HUES48 (cell line): ENCODE measurements at regions not wholly inside any gene's neighbourhood (a gene's known extent, or its start where the extent isn't known, plus 50 kb on each side); places are given as distances from the start of the nearest gene placed in this dataset.

Experiments used
- H3K27ac ChIP-seq: one replicate; pipeline ENCODE4 v1.7.0; 2013; ENCODE audit warnings: low read depth, low read length, inconsistent platforms
- H3K27me3 ChIP-seq: 2 replicates; pipeline ENCODE4 v1.6.1; 2013; ENCODE audit warnings: mild to moderate bottlenecking, low read length; ENCODE audit not compliant: control insufficient read depth, insufficient read depth
- H3K36me3 ChIP-seq: 2 replicates; pipeline ENCODE4 v1.6.1; 2013; ENCODE audit warnings: low read length; ENCODE audit not compliant: control insufficient read depth, insufficient read depth
- H3K4me1 ChIP-seq: 2 replicates; pipeline ENCODE4 v1.6.1; 2013; ENCODE audit warnings: mild to moderate bottlenecking, low read length; ENCODE audit not compliant: control insufficient read depth, insufficient read depth
- H3K4me3 ChIP-seq: 2 replicates; pipeline ENCODE4 v1.5.1; 2013; ENCODE audit warnings: mild to moderate bottlenecking, low read depth, low read length
- H3K9ac ChIP-seq: 2 replicates; pipeline ENCODE4 v1.6.1; 2013; ENCODE audit warnings: mild to moderate bottlenecking, low read depth, low read length, moderate library complexity
- H3K9me3 ChIP-seq: 2 replicates; pipeline ENCODE4 v1.6.1; 2013; ENCODE audit warnings: low read length; ENCODE audit not compliant: control insufficient read depth, insufficient read depth

DNA sequence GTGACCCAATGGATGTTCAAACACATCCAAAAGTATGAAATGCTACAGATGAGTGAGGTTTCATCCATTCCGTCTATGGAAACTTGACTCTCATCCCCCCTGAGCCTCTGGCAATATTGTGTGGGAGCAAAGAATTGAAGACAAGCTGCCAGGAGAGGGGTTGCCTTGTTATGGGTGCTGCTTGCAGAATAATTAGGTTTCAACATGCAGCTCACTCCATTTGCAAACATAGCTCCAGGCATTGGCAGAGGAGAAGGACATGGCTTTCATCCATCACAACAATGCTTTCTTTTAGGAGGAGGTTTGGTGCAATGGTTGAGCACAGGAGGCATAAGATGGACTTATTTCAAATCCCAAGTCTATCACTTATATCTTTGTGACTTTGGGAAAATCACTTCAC lies 220.7 kb upstream of the SRRM4 start:
- no peaks in the 10 kb centered on the region for H3K9me3 ChIP-seq
- H3K9ac ChIP-seq, result no peak overlapping the region
- H3K27me3 ChIP-seq, result no peaks in the 10 kb centered on the region
- H3K4me3 ChIP-seq, result no peak overlapping the region
- H3K4me1 ChIP-seq, result no peaks in the 10 kb centered on the region
- no peak overlapping the region for H3K27ac ChIP-seq
- H3K36me3 ChIP-seq, result no peaks in the 10 kb centered on the region

DNA sequence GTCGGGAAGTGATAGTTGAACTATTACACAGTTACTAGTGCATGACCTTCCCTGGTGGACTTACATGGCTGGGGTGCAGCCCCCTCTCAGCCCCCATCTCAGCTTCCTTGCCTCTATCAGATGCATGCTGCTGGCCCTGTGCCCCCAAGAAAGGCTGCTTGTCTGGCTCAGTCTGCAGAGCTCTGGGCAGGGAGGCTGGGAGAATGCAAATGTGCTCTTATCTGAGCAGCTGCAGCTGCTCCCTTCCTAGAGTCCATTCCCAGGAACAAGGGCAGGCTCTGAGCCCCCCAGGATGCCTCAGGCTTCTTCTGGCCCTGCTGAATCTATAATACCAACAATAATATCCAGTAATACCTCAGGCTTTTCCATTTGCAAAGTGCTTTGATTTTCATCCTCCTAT lies 218.1 kb upstream of the SRRM4 start:
- Histone ChIP-seq H3K27ac (no peak overlapping the region), H3K9me3 (no peaks in the 10 kb centered on the region), H3K4me3 (no peak overlapping the region), H3K9ac (no peak overlapping the region), H3K36me3 (no peaks in the 10 kb centered on the region), H3K27me3 (no peaks in the 10 kb centered on the region), H3K4me1 (no peaks in the 10 kb centered on the region)

DNA sequence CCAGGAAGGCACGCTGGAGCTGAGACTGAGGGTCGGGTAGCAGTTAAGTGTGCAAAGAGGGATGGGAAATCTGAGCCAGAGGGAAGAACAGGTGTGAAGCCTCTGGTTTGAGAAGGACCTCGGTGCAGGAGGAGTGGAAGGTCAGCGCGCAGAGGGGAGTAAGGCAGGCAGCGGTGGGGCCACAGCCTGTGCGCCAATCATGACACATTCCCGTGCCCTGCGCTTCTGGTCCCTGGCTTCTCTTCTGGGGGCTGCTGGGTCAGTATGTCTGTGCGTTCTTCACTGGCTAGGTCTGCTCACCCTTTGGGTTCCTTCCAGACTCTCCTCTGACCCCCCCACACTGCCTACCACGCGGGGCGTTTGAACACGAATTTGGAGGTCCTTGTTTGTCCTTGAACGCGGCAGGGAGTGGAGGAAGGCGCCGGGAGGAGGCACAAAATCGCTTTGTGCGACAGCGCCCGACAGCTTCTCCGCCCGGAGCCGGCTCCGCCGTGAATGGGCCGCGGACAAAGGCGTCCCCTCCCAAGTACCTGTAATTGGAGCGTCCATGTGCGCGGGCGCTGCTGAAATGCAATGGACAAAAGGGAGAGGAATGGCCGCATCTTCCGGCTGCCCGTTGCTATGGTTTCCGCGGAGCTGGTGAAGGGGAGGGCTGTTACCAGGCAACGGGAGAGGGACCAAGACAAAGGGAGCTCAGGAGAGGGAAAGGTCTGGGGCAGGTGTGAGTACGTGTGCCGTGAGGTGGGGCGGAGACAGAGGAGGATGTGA lies 207.2 kb upstream of the SRRM4 start:
- Histone ChIP-seq H3K4me3 (peak overlapping the region; percentile 61), H3K27ac (peak overlapping the region; percentile 2), H3K27me3 (peaks cover 35% of the 10 kb centered on the region), H3K4me1 (peaks cover 26% of the 10 kb centered on the region), H3K9me3 (no peaks in the 10 kb centered on the region), H3K9ac (peak overlapping the region; percentile 76), H3K36me3 (no peaks in the 10 kb centered on the region)

DNA sequence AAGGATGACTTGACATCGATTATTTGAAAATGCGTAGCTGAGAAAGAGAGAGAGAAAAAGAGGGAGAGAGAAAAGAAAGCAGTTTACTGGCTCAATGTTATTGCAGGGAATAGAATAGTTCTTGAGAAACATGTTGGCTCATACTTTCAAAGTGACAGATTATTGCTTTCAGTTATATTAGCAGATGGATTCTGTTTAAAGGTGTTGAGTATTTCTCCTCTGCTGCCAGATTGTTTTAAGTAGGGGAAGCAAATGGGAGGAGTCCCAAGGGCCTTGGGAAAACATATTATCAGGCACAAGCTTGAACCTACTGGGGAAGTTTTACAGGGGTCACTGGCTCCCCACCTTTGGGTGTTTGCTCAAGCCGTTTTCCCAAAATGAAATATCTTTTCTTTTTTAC lies 203.8 kb upstream of the SRRM4 start:
- H3K4me3 ChIP-seq, result no peak overlapping the region
- H3K27me3 ChIP-seq, result peaks cover 30% of the 10 kb centered on the region
- no peaks in the 10 kb centered on the region for H3K9me3 ChIP-seq
- peaks cover 21% of the 10 kb centered on the region for H3K4me1 ChIP-seq
- H3K27ac ChIP-seq, result no peak overlapping the region
- no peak overlapping the region for H3K9ac ChIP-seq
- no peaks in the 10 kb centered on the region for H3K36me3 ChIP-seq

DNA sequence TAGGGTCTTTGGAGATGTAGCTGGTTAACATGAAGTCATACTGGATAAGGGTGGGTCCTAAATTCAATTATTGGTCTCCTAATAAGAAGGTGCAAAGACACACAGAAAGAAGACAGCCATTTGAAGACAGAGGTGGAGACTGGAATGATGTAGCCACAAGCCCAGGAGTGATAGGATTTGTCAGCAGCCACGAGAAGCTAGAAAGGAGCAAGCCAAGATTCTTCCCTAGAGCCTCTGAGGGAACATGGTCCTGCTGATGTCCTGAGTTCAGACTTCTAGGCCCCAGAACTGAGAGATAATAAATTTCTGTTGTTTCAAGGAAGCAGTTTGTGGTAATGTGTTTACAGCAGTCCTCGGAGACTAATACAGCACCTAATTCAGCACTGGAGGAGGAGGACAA lies 203.3 kb upstream of the SRRM4 start:
- Histone ChIP-seq H3K27me3 (peaks cover 30% of the 10 kb centered on the region), H3K4me3 (no peak overlapping the region)

DNA sequence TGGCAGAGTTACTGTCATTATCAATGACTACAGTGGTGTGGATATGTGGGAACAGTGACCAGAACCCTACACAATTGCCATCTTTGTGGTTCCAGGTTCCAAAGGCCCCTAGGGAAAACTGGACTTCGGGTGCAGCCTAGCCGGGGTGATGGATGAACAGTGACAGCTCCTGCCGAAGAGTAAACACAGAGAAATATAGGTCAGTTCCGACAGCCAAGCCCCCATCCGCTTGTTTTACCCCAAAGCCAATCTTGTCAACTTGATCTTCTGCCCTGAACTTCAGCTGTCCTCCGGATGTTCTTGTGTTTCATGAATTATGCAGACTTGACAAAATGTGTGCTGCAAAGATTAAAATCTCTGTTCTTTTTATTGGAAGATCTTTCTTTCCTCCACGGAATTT lies 200.4 kb upstream of the SRRM4 start:
- Histone ChIP-seq H3K27ac (no peak overlapping the region), H3K4me1 (peaks cover 15% of the 10 kb centered on the region), H3K36me3 (no peaks in the 10 kb centered on the region), H3K27me3 (peaks cover 8% of the 10 kb centered on the region), H3K4me3 (no peak overlapping the region), H3K9me3 (no peaks in the 10 kb centered on the region), H3K9ac (no peak overlapping the region)

More for the DNA sequence above, 203.3 kb upstream of the SRRM4 start:
- no peaks in the 10 kb centered on the region for H3K9me3 ChIP-seq
- no peaks in the 10 kb centered on the region for H3K36me3 ChIP-seq
- H3K27ac ChIP-seq, result no peak overlapping the region
- no peak overlapping the region for H3K9ac ChIP-seq
- H3K4me1 ChIP-seq, result peaks cover 24% of the 10 kb centered on the region

DNA sequence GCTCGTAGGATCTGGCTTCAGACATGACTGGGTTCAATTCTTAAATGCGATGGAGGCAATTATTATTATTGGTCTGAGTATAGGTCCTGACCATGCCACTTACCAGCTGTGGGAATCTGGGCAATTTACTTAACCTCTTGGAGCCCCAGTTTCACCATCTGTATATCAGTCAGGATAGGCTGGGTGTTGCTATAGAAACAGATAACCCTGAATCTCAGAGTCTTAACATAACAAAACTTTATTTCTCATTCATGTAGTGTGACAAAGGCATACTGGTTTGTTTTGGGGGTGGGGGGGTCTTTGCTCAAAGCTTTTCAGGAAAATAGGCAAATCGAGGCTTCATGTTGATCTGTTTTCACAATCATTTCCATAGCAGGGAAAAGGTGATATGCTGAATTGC lies 199.6 kb upstream of the SRRM4 start:
- H3K9ac ChIP-seq, result no peak overlapping the region
- H3K27ac ChIP-seq, result no peak overlapping the region
- H3K4me3 ChIP-seq, result no peak overlapping the region
- peaks cover 1% of the 10 kb centered on the region; the same call in 1 of the 2 replicates for H3K27me3 ChIP-seq
- H3K4me1 ChIP-seq, result peaks cover 15% of the 10 kb centered on the region
- H3K36me3 ChIP-seq, result no peaks in the 10 kb centered on the region
- no peaks in the 10 kb centered on the region for H3K9me3 ChIP-seq

DNA sequence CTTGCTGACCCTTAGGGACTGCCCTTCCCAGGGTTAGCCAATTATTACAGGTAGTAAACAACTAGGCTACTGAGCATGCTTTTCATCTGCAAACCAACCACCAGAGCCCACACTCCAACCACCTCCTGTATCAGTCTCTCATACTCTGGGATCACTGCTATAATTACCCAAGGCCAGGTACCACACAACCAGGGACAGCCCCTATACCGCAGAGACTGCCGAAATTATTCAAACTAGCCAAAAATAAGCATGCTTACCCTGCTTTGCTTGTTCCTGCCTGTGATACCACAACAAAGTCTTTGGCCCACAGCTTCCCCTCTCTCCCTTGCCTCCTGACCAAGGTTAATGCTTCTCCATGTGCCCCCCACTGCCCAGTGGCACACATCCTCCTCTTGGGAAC lies 197.6 kb upstream of the SRRM4 start:
- Histone ChIP-seq H3K9me3 (no peaks in the 10 kb centered on the region), H3K27ac (no peak overlapping the region), H3K9ac (no peak overlapping the region), H3K36me3 (no peaks in the 10 kb centered on the region), H3K27me3 (no peaks in the 10 kb centered on the region), H3K4me1 (peaks cover 15% of the 10 kb centered on the region), H3K4me3 (no peak overlapping the region)

DNA sequence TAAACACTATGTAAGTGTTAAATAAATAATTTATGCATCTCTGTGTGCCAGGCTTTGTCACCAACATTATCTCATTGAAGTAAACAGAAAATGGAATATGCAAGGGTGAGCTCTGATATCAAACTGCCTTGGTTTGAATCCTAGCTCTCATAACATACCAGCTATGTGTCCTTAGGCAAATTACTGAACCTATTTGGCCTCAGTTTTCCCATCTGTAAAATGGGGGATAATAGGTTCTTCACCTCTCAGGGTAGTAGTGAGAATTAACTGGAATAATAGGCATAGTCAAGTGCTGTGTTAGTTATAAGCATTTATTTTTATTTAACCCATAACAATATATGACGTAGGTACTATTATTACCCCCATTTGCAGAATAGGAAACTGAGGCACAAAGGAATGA lies 190.8 kb upstream of the SRRM4 start:
- H3K4me3 ChIP-seq, result no peak overlapping the region
- no peak overlapping the region for H3K9ac ChIP-seq
- no peaks in the 10 kb centered on the region for H3K27me3 ChIP-seq
- no peaks in the 10 kb centered on the region for H3K36me3 ChIP-seq
- no peaks in the 10 kb centered on the region for H3K9me3 ChIP-seq
- H3K27ac ChIP-seq, result no peak overlapping the region
- no peaks in the 10 kb centered on the region for H3K4me1 ChIP-seq

DNA sequence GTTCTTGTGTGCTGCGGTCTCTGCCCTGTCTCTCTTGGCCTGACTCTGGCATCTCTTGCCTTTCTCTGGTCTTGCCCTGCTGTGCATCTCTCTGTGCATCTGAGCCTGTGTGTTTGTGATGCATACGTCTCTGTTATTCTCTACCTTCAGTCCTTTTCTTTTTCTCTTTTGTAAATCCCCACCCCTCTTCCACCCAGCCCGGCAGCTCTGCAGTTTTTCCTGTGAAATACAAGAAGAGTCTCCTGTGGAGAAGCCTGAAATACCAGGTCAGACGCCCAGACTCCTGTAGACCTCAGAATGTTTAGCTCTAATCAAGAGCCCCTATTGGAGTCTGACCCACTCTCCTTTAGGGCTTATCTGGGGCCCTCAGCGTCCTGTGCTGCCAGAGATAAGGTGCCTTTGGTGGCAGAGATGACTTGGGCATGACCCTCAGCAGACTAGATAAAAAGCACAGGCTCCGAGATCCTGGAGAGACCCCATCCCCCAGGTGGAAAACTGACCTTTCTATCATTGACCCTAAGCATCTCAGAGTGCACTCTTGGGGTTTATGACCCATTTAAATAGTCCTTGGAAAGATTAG lies 167.5 kb upstream of the SRRM4 start:
- H3K36me3 ChIP-seq, result no peaks in the 10 kb centered on the region
- H3K9ac ChIP-seq, result no peak overlapping the region
- H3K4me1 ChIP-seq, result peaks cover 18% of the 10 kb centered on the region
- peak overlapping the region; percentile 35; the same call in 1 of the 2 replicates for H3K4me3 ChIP-seq
- no peaks in the 10 kb centered on the region for H3K27me3 ChIP-seq
- H3K9me3 ChIP-seq, result no peaks in the 10 kb centered on the region
- H3K27ac ChIP-seq, result peak overlapping the region; percentile 65

DNA sequence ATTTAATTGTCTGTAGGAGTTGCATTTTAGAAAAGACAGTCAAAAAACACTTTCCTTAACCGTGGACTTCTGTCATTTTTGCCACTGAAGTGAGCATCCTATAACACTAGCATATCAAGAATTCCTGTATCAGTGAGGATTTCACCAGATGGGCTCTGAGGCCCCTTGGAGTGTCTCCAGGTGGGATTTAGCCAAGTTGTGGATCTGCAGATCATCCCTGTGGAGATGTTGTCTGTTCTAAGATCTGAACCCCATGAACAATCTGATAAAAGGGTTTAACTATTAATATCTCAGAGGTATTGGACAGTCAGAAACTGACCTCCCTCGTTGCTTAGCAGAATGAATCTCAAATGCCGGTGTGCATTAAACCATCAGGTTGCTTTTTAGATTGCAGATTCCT lies 165.0 kb upstream of the SRRM4 start:
- Histone ChIP-seq H3K9ac (no peak overlapping the region), H3K4me1 (peaks cover 18% of the 10 kb centered on the region), H3K27ac (no peak overlapping the region)

More for the DNA sequence above, 165.0 kb upstream of the SRRM4 start:
- H3K4me3 ChIP-seq, result no peak overlapping the region
- H3K27me3 ChIP-seq, result no peaks in the 10 kb centered on the region
- no peaks in the 10 kb centered on the region for H3K9me3 ChIP-seq
- no peaks in the 10 kb centered on the region for H3K36me3 ChIP-seq
